Pancreas (tissue), 10 donors: ENCODE measurements at regions not wholly inside any gene's neighbourhood (a gene's known extent, or its start where the extent isn't known, plus 50 kb on each side); places are given as distances from the start of the nearest gene placed in this dataset.

Experiments used
- ATAC-seq, 4 donors: fragments of 200-7000 bp; cut with Tn5 transposase; one replicate each; pipeline versions ENCODE4 v1.8.0 to v1.9.1; 2020; ENCODE audit warnings: mild to moderate bottlenecking in 4 of 4, moderate library complexity in 4 of 4
- DNase-seq, 6 donors: peaks; one replicate each; pipeline ENCODE4 v3.0.0-alpha.2; 2020
- FAIRE-seq: peaks from 2 replicates; lab custom pipeline; 2012; peaks lifted over from hg19 to GRCh38; lab: Jason Lieb, UNC
- H3K27ac ChIP-seq, 4 donors: fragments of 200-600 bp; sonication (generic); 1 replicate in 3 of 4; 2 replicates in 1 of 4; pipeline versions ENCODE4 v1.5.0 to v1.8.0; 2020
- H3K27me3 ChIP-seq, 4 donors: fragments of 200-600 bp; one replicate each; pipeline ENCODE4 v1.8.0; 2021
- H3K36me3 ChIP-seq, 3 donors: fragments of 200-600 bp; sonication (generic) in 1 of 3; one replicate each; pipeline versions ENCODE4 v1.5.0 to v1.8.0; 2020 to 2021
- H3K4me1 ChIP-seq, 3 donors: fragments of 200-600 bp; one replicate each; pipeline ENCODE4 v1.8.0; 2021
- H3K4me3 ChIP-seq, 4 donors: fragments of 200-600 bp; sonication (generic) in 2 of 4; one replicate each; pipeline versions ENCODE4 v1.5.0 to v1.8.0; 2020 to 2021
- H3K9me3 ChIP-seq, 4 donors: fragments of 200-600 bp; one replicate each; pipeline ENCODE4 v1.8.0; 2021
- WGBS, 2 donors: extraction: QIAGEN DNeasy Blood & Tissue Kit; methylation state at CpG; one replicate each; pipeline ENCODE4 v1.1.7; 2013; 5-methylcytosine and 5-hydroxymethylcytosine counted together
- intact Hi-C, 3 donors: fragments of 100-400 bp; cut with DNase I; formaldehyde crosslinking; loops; one replicate each; pipeline versions ENCODE4 v1.11.1 to v1.14.2; 2022
- TF ChIP-seq, protein P1 (sequence below), 4 donors: fragments of 200-600 bp; sonication (generic) in 3 of 4; IDR thresholded peaks; one replicate each; pipeline versions ENCODE4 v1.5.0 to v1.8.0; 2021; ENCODE audit warnings: antibody characterized with exemption in 4 of 4
- donor health status: healthy with polysubstance abuse.
- donor health status: DM: no; HTN: no; CAD: no; lungs with moderate emphysema.
- donor health status: DM: no; HTN: no; CAD: no.
- donor health status: control.
- donor health status: control.
- donor health status: Bipolar disorder and iron deficiency.
- donor health status: DM: yes; HTN: yes; CAD: no.
- donor health status: DM: no; HTN: no; CAD: no.
- donor health status: DM: no; HTN: no; CAD: no.
- donor health status: DM: yes; HTN: yes; CAD: no.

DNA sequence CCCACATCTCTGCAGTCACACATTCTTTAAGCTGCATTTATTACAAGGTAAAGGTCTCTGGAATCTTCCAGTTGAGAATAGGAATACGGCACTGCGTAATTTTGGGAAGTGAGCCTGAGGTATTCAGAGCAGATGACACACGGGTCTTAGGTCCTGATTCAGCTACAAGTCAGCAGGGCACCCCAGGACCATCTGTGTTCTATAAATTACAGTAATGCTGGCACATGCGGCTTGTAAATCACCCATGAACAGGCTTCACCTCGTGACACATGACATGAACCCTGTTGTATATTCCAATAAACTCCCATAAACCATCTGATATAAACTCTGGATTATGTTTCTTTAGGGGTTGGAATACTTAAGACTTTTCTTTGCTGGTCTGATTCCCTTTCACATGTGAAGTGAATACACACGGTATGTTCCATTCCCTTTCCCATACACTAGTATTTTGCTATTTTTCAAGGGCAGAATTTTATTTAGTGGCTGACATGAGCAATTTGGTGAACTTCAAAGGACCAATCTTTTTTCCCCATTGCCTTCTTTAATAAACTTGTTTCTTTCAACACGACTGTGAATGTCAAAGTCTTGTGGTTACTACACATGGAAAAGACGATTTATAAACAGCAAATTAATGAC lies 298.6 kb downstream of the MEIS1 start:
- H3K9me3 ChIP-seq: no peaks in the 10 kb centered on the region
- H3K4me1 ChIP-seq: no peaks in the 10 kb centered on the region
- ATAC-seq: no peak
- intact Hi-C loops: no loop called here
- H3K36me3 ChIP-seq: no peaks in the 10 kb centered on the region
- TF ChIP-seq, protein P1, sequence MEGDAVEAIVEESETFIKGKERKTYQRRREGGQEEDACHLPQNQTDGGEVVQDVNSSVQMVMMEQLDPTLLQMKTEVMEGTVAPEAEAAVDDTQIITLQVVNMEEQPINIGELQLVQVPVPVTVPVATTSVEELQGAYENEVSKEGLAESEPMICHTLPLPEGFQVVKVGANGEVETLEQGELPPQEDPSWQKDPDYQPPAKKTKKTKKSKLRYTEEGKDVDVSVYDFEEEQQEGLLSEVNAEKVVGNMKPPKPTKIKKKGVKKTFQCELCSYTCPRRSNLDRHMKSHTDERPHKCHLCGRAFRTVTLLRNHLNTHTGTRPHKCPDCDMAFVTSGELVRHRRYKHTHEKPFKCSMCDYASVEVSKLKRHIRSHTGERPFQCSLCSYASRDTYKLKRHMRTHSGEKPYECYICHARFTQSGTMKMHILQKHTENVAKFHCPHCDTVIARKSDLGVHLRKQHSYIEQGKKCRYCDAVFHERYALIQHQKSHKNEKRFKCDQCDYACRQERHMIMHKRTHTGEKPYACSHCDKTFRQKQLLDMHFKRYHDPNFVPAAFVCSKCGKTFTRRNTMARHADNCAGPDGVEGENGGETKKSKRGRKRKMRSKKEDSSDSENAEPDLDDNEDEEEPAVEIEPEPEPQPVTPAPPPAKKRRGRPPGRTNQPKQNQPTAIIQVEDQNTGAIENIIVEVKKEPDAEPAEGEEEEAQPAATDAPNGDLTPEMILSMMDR (IDR thresholded peaks at IDR 0.05): no peak
- FAIRE-seq: no peak
- peaks cover 0 to 3% (median 0%) of the 10 kb centered on the region in 4 donors for H3K27me3 ChIP-seq
- H3K27ac ChIP-seq: no peak overlapping the region
- no peak overlapping the region for H3K4me3 ChIP-seq
- 84 to 90% methylated on average over 8 of the region's 8 CpGs for WGBS, 2 donors
- DNase-seq: no peak

DNA sequence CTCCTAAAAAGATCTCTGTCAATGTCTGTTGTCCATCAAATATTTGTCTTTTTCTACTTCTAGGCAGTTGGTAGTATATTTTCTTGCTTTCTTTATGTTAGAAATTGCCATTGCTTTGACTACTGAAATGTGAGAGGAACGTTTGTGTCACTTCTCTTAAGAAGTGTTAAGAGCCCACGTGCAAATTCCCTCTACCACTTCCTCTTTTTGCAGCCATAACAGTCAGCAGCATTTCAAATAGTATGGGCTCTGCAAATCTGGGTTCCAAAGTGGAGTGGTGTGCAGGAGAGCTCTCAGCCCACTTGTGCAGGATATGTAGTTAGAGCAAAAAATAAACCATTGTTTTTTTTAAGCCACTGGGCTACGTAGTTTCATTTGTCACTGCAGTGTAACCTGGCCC lies 314.0 kb downstream of the MEIS1 start:
- TF ChIP-seq, protein P1 (IDR thresholded peaks at IDR 0.05): no peak
- FAIRE-seq (no peak), DNase-seq (no peak), ATAC-seq (no peak)
- H3K9me3 ChIP-seq: no peaks in the 10 kb centered on the region
- intact Hi-C loops: no loop called here
- H3K27me3 ChIP-seq: no peaks in the 10 kb centered on the region
- 85 to 86% methylated on average over 3 of the region's 3 CpGs for WGBS, 2 donors
- no peaks in the 10 kb centered on the region for H3K36me3 ChIP-seq
- no peak overlapping the region for H3K4me3 ChIP-seq
- H3K4me1 ChIP-seq: no peaks in the 10 kb centered on the region
- no peak overlapping the region for H3K27ac ChIP-seq

DNA sequence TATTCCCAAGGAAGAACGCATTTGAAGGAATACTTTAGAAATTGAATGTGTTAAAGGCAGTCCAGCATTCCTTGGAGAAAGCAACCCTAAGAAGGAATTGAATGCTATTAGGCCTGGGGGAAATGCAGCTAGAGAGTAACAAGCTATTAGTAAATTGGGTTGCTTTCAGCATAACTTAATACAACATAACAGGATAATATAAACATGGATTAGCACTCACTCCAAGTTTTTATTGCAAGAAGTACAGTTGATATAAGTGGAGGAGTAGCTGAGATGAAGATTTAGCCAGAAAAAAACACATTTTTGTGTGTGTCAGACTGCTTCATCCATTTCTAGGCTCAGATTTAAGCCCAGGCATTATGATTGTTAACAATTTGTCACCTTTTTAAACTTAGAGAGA lies 314.6 kb downstream of the MEIS1 start:
- H3K36me3 ChIP-seq: no peaks in the 10 kb centered on the region
- intact Hi-C loops: no loop called here
- H3K27me3 ChIP-seq: no peaks in the 10 kb centered on the region
- FAIRE-seq: no peak
- H3K4me1 ChIP-seq: no peaks in the 10 kb centered on the region
- H3K9me3 ChIP-seq: no peaks in the 10 kb centered on the region
- no peak overlapping the region for H3K4me3 ChIP-seq
- ATAC-seq: no peak
- 93 to 94% methylated on average over 1 of the region's 1 CpG for whole genome bisulfite sequencing, 2 donors
- TF ChIP-seq, protein P1 (IDR thresholded peaks at IDR 0.05): no peak
- H3K27ac ChIP-seq: no peak overlapping the region
- DNase-seq: no peak

DNA sequence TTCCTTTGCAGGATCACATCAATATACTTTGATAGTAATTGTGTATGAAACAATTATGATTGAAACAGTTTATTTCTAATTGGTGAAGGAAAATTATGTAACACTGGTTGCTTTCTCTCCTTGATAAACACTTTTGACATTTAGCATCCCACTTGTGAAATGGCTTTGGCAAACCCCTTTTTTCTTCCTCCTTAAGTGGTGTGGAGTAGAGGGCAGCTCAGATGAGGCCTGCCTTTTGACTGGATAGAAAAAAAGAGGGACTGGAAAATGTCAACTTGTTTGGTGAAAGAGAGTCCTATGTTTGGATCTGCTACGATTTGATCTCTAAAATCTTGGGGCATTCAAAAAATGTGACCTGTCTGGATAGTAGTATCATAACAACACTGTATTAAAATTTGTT lies 318.3 kb downstream of the MEIS1 start:
- ATAC-seq (no peak), FAIRE-seq (no peak), DNase-seq (no peak)
- H3K4me1 ChIP-seq: peaks cover 0 to 10% (median 9%) of the 10 kb centered on the region in 3 donors
- intact Hi-C loops: no loop called here
- H3K9me3 ChIP-seq: no peaks in the 10 kb centered on the region
- TF ChIP-seq, protein P1 (IDR thresholded peaks at IDR 0.05): no peak
- H3K27ac ChIP-seq: no peak overlapping the region
- no peaks in the 10 kb centered on the region for H3K27me3 ChIP-seq
- no peak overlapping the region for H3K4me3 ChIP-seq
- H3K36me3 ChIP-seq: no peaks in the 10 kb centered on the region
- 74 to 81% methylated on average over 1 of the region's 1 CpG for WGBS, 2 donors

DNA sequence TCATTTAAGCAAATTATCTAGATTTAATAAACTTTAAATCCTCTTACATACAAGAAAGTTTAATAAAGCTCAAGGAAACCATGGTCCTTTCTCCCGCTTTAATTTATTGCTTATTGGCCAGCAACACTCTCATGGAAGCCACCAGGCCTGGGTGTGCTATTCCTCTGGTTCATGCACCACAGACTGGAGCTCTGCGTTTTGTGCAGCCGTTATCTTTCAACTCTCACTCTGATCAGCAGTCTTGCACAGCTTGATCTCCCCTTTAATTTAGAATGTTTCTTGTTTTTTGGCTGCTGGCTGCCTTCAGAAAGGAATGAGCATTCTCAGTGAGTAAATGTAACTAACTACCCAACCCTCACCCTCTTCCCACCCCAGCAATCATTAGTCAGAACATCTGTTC lies 318.7 kb downstream of the MEIS1 start:
- no peak overlapping the region for H3K27ac ChIP-seq
- no peaks in the 10 kb centered on the region for H3K9me3 ChIP-seq
- ATAC-seq (no peak), DNase-seq (no peak), FAIRE-seq (no peak)
- no peak overlapping the region for H3K4me3 ChIP-seq
- intact Hi-C loops: no loop called here
- TF ChIP-seq, protein P1 (IDR thresholded peaks at IDR 0.05): no peak
- no peaks in the 10 kb centered on the region for H3K36me3 ChIP-seq
- H3K27me3 ChIP-seq: no peaks in the 10 kb centered on the region
- WGBS, 2 donors: 87 to 90% methylated on average over 3 of the region's 3 CpGs
- peaks cover 0 to 10% (median 9%) of the 10 kb centered on the region in 3 donors for H3K4me1 ChIP-seq
